Activated naive CD8-positive, alpha-beta T cell treated with anti-CD3 and anti-CD28 coated beads, Interleukin-2, amount 50 U/mL, for 16 hours (primary cell): ENCODE measurements at regions not wholly inside any gene's neighbourhood (a gene's known extent, or its start where the extent isn't known, plus 50 kb on each side); places are given as distances from the start of the nearest gene placed in this dataset.

Experiments used
- DNase-seq: peaks from one replicate; pipeline ENCODE4 v3.0.0-alpha.2; 2020; ENCODE audit warnings: low read depth, low spot score

GRCh38 chr10:131625041-131625440 lies 275.8 kb upstream of the PPP2R2D start:
- no peak for DNase-seq

DNA sequence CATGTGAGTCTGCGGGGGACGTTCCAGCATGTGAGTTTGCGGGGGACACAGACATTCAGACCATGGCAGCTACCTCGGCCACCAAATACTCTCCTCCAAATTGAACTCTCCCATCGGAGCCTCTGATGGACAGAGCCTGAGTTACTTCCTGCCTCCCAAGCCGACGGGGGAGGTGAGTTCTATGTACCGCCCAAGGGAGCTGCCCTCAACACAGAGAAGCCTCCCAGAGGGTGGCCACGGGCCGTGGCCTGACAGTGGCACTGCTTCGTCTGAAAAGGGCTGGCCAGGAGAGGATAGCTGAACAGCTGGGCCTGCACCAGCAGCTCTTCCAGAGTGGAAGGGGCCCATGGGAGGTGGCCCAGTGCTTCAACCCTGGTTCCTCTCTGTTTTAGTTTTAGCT lies 274.5 kb upstream of the PPP2R2D start:
- no peak for DNase-seq

DNA sequence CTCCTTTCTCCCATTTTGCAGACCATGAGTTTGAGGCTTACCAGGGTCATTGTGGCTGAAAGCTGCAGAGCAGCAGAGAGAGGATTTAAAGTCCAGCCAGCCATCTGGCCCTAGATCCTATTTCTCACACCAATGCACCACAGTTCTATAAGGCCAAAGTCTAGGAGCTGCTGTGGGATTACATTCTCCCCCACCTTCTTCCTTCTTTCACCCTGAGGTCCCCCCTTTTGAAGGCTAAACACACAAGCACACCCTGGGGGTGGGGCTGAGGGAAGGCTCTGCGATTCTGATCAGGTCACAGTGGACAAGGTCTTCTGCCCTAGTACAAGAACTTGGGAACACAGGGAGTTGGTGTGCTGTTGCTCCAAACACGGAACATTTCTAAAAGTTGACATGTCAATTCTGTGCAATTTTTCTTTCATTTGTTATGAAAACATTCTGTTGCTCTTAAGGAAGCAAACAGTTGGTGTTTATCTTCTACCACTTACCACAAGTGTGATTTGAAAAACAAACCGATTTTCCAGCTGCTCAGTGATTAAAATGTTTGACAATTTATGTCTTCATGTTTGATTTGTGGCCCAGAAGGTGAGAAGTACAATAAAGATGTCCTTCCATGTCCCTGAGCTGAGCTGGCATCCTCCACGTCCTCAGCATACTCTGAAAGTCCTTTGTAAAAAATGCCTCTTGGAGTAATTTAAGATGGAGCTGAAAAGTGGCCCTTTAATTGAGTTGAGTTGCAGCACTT lies 271.6 kb upstream of the PPP2R2D start:
- no peak for DNase-seq

GRCh38 chr10:131630772-131631258 lies 270.0 kb upstream of the PPP2R2D start:
- DNase-seq, result no peak

- no peak for DNase-seq
Observed at GRCh38 chr10:131631619-131632018, 269.2 kb upstream of the PPP2R2D start.

DNA sequence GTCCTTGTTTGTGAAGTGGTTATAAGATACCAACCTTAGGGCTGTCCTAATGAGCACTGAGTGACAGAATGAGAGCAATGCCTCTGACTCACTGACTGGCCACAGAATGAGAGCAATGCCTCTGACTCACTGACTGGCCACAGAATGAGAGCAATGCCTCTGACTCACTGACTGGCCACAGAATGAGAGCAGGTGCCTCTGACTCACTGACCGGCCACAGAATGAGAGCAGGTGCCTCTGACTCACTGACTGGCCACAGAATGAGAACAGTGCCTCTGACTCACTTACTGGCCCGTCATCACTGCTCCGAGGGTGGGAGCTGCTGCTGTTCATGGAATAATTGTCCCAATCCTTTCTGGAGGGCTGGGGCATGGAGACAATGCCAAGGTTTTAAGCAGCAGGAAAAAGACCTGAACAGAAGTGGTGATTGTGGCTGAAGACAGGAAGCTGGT lies 265.2 kb upstream of the PPP2R2D start:
- DNase-seq, result no peak

- DNase-seq, result no peak
Observed at GRCh38 chr10:131636116-131636515, 264.7 kb upstream of the PPP2R2D start.

DNA sequence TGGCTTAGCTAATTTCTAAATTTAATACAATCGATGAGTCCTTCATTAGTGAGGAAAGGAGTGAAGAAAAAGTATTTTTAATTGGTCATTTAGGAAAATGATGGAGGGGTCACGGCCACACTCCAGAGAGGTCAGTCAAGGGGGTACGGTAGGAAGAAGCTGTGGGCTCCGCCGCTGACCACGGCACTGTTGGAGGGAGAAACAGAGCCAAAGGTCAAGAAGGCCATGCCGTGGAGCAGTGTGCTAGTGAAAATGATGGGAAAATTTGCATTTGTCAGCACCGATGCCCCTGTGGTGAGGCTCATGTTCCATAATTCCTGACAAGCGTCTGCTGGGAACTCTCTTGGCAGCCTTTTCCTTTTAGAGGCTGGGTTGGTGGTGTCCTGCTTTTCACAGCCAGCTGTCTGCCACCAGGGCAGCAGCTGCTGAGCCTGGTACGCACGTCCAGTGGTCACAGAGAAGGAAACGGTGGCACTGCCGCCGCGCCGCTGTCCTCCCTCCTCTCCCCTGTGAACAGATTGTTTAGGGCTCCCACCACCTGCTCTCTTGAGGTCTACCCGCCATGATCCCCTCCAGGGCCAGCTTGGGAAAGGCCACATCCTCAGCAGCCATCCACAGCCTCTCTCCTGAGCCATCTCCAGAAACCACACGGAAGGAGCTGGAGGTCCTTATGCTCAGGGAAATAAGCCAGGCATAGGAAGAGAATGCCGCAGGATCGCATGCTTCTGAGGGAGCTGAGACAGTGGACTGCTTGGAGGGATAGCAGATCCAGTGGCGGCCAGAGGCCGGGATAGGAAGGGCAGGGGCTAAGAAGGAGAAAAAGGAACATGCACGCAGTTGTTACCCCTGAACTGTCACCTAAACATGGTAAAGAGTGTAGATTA lies 263.7 kb upstream of the PPP2R2D start:
- no peak for DNase-seq

DNA sequence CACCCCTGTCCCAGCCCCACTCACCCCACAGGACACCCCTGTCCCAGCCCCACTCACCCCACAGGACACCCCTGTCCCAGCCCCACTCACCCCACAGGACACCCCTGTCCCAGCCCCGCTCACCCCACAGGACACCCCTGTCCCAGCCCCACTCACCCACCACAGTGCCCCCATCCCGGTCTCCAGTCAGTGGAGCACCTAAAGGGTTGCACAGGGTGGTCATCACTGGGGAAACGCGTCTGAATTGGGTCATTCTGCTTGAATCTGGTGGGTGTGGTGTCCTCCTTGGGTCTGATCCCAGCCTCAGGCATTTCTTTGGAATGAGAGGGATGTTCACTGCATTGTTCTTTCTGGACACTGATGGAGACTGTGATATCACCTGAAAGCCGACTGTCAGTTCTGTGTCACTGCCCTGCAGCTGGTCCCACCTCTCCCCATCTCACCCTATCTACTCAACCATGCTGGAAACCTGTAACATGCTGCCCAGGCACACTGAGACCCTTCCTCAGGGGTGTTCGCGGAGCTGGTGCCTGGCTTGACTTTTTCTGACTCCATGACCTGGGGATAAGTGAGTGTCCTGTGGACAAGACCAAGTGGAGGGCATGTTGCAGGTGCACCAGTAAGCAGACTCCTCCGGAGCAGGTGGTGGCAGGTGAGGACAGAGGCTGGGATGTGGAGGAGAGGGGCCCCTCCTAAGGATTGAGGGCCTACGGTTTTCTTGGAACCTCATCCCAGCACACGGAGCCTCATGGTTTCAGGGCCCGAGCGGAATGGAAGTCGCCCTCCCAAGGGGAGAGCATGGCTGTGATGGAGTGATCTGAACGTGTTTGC lies 262.5 kb upstream of the PPP2R2D start:
- DNase-seq, result no peak

GRCh38 chr10:131638880-131639278 lies 261.9 kb upstream of the PPP2R2D start:
- DNase-seq, result no peak

GRCh38 chr10:131640045-131640644 lies 260.7 kb upstream of the PPP2R2D start:
- no peak for DNase-seq

DNA sequence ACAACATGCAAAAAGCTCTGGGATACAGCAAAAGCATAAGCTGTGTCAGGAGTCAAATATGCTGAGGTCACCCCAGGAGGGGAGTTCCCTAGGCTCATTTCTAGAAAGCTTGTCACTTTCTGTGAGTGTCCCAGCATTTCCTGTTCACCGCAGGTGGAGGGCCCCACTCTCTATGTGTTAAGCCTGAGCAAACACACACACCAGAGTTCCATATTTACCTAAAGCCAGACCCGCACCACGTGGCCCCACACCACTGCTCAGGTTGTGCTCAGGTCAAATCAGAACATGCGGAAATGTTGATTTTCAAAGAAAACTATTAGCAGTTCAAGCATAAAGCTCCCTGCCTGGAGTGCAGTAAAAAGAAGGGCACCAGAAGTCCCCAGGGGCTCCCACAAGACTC lies 259.6 kb upstream of the PPP2R2D start:
- DNase-seq, result no peak

DNA sequence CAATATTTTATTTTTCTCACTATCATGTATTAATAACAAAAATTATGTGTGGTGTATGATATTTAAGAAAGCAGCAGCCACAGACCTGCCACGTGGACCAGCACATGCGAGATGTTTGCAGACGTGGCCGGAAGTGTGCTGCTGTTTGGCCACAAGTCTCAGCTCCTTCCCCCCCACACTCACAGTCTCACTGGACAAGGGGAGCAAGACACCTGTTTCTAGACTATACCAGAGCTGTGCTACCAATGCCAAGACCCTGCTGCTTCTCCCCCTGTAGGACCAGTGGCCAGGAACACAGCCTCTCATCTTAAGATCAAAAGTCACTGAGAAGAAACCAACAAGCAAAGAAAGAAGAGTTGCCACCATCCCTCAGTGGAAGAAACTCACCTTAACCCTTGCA lies 258.9 kb upstream of the PPP2R2D start:
- no peak for DNase-seq

DNA sequence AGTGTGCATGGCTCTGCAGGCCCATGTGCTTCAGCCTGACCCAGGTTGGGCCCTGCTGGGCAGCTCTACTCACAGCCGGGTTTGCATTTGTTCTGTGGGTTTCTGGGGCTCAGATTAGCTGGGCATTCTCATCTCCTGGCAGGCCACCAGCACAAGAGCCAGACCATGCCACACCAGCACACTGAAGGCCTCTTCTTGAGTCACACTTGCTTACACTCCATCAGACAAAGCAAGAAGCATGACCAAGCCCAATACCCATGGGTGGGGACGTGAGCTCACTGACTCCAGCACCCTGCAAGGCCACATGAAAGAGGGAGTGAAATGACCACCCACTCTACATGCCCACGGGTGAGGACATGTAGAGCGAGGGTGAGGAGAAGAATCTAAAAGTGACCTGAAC lies 257.8 kb upstream of the PPP2R2D start:
- no peak for DNase-seq

- DNase-seq, result no peak
Observed at GRCh38 chr10:131644289-131644688, 256.5 kb upstream of the PPP2R2D start.

GRCh38 chr10:131644864-131645658 lies 255.7 kb upstream of the PPP2R2D start:
- DNase-seq, result no peak

GRCh38 chr10:131645756-131646155 lies 255.1 kb upstream of the PPP2R2D start:
- DNase-seq, result no peak

GRCh38 chr10:131646551-131647525 lies 254.0 kb upstream of the PPP2R2D start:
- no peak for DNase-seq

- no peak for DNase-seq
Observed at GRCh38 chr10:131647789-131648188, 253.0 kb upstream of the PPP2R2D start.
